Stomach (tissue), 8 donors: ENCODE measurements at regions not wholly inside any gene's neighbourhood (a gene's known extent, or its start where the extent isn't known, plus 50 kb on each side); places are given as distances from the start of the nearest gene placed in this dataset.

Source experiments
- DNase-seq, 2 donors: peaks; one replicate each; pipeline versions ENCODE4 v3.0.0 to v3.0.0-alpha.2; 2013 to 2019
- H3K27ac ChIP-seq, 5 donors: fragments of 200-600 bp in 4 of 5; sonication (generic) in 4 of 5; one replicate each; pipeline ENCODE4 v1.5.1; 2013 to 2019; ENCODE audit warnings: mild to moderate bottlenecking in 1 of 5, moderate library complexity in 1 of 5
- H3K27me3 ChIP-seq, 3 donors: fragments of 200-600 bp; sonication (generic); one replicate each; pipeline ENCODE4 v1.5.1; 2017 to 2019; ENCODE audit warnings: mixed run types in 1 of 3
- H3K36me3 ChIP-seq, 4 donors: fragments of 200-600 bp; sonication (generic); 1 replicate in 3 of 4; 2 replicates in 1 of 4; pipeline ENCODE4 v1.5.1; 2016 to 2019
- H3K4me1 ChIP-seq, 4 donors: fragments of 200-600 bp; sonication (generic); one replicate each; pipeline ENCODE4 v1.5.1; 2016 to 2019
- H3K4me3 ChIP-seq, 4 donors: fragments of 200-600 bp; sonication (generic) in 3 of 4; one replicate each; pipeline ENCODE4 v1.5.1; 2016 to 2019; ENCODE audit warnings: mild to moderate bottlenecking in 1 of 4
- H3K9me3 ChIP-seq, 4 donors: fragments of 200-600 bp; sonication (generic); one replicate each; pipeline ENCODE4 v1.5.1; 2016 to 2019
- EP300 ChIP-seq: sonication (generic); formaldehyde crosslinking; IDR thresholded peaks from one replicate; pipeline ENCODE4 v1.6.1; 2017; ENCODE audit warnings: antibody characterized with exemption
- POLR2A ChIP-seq, 4 donors: fragments of 450-650 bp; IDR thresholded peaks; one replicate each; pipeline ENCODE4 v1.6.1; 2016; ENCODE audit warnings: antibody characterized with exemption in 4 of 4, control low read depth in 2 of 4, mild to moderate bottlenecking in 1 of 4, moderate library complexity in 1 of 4
- POLR2AphosphoS5 ChIP-seq, 3 donors: sonication (generic); formaldehyde crosslinking; IDR thresholded peaks; one replicate each; pipeline ENCODE4 v1.6.1; 2016; ENCODE audit warnings: antibody characterized with exemption in 3 of 3
- WGBS, 5 donors: extraction: QIAGEN DNeasy Blood & Tissue Kit in 3 of 5; methylation state at CpG; one replicate each; pipeline versions ENCODE4 v1.1.5 to v1.1.7; 2013 to 2018; 5-methylcytosine and 5-hydroxymethylcytosine counted together
- intact Hi-C: fragments of 100-400 bp; cut with DNase I; formaldehyde crosslinking; loops from one replicate; pipeline ENCODE4 v1.15.1; 2023; ENCODE audit warnings: low total_unique reads
- TF ChIP-seq, protein P1 (sequence below), 7 experiments: fragments of 450-650 bp in 4 of 7; fragments of 200-600 bp in 3 of 7; sonication (generic) in 3 of 7; IDR thresholded peaks; one replicate each; pipeline ENCODE4 v1.5.1; 2016 to 2019; ENCODE audit warnings: antibody characterized with exemption in 7 of 7, control low read depth in 2 of 7, mild to moderate bottlenecking in 1 of 7
- donor health status: healthy with polysubstance abuse.
- donor health status: Bipolar disorder and iron deficiency.
- donor health status: healthy.

DNA sequence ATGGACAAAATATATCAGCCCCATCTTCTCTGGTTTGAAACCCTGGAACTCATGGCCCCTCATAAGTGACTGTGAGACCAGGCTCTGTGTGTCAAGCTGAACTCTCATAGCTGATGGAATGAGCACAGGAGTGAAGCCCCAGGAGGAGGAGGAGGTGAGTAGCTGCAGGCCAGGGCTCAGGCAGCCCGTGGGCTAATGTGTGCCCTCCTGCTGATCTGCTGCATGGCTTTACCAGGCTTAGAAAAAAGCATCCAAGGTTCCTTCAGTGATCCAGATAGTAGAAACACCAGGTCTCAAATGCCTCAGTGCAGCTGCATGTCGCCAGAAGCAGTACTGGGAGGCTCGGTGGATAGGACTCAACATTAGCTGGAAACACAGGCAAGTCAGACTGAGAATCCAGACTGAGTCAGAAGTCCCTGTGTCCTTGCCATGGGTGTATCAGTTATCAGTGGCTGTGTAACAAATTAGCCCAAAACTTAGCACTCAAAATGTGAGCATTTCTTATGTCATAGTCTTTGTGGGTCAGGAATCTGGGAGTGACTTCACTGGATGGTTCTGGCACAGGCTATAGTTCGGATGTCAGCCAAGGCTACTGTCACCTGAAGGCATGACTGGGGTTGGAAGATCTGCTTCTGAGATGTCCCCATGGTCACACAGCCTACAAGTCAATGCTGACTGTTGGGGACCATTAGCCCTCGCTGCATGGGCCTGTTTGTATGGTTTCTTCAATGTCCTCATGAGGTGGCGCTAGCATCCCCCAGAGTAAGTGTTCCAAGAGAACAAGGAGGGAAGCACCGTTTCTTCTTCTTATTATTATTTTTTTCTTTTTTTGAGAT lies 255.4 kb upstream of the IRF2BP2 start:
- Histone ChIP-seq H3K27ac (peak overlapping the region in 2 of 5 donors; percentile 52 to 70), H3K27me3 (no peaks in the 10 kb centered on the region), H3K36me3 (no peaks in the 10 kb centered on the region), H3K4me1 (peaks cover 13 to 51% (median 39%) of the 10 kb centered on the region in 4 donors), H3K4me3 (no peak overlapping the region), H3K9me3 (peaks cover 0 to 6% (median 0%) of the 10 kb centered on the region in 4 donors)
- TF ChIP-seq, protein P1, sequence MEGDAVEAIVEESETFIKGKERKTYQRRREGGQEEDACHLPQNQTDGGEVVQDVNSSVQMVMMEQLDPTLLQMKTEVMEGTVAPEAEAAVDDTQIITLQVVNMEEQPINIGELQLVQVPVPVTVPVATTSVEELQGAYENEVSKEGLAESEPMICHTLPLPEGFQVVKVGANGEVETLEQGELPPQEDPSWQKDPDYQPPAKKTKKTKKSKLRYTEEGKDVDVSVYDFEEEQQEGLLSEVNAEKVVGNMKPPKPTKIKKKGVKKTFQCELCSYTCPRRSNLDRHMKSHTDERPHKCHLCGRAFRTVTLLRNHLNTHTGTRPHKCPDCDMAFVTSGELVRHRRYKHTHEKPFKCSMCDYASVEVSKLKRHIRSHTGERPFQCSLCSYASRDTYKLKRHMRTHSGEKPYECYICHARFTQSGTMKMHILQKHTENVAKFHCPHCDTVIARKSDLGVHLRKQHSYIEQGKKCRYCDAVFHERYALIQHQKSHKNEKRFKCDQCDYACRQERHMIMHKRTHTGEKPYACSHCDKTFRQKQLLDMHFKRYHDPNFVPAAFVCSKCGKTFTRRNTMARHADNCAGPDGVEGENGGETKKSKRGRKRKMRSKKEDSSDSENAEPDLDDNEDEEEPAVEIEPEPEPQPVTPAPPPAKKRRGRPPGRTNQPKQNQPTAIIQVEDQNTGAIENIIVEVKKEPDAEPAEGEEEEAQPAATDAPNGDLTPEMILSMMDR (IDR thresholded peaks at IDR 0.05) = no peak
- no peak for TF ChIP-seq POLR2A (IDR thresholded peaks at IDR 0.05)
- TF ChIP-seq POLR2AphosphoS5 (IDR thresholded peaks at IDR 0.05) = no peak
- TF ChIP-seq EP300 = no peak
- intact Hi-C loops = no loop called here
- 96 to 99% (median 97%) methylated on average over 6 to 7 of the region's 7 CpGs for WGBS, 5 donors
- DNase-seq = no peak

DNA sequence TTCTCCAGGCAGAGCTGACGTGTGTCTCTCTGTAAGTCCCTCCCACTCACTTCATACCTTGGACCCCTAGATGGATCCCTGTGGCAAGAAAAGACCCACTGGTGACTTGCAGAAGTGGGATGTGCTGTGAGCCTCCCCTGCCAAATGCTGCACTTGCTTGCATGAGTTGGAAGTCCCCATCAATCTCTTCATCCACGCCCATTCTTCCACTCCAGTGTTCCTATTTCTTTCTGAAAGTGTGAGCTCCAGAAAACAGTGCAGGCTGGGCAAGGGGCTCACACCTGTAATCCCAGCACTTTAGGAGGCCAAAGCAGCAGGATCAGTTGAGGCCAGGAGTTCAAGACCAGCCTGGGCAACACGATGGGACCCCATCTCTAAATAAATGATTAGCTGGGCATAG lies 254.1 kb upstream of the IRF2BP2 start:
- Histone ChIP-seq H3K36me3 (no peaks in the 10 kb centered on the region), H3K27me3 (no peaks in the 10 kb centered on the region), H3K9me3 (peaks cover 0 to 6% (median 0%) of the 10 kb centered on the region in 4 donors), H3K4me1 (peaks cover 13 to 51% (median 39%) of the 10 kb centered on the region in 4 donors), H3K27ac (peak overlapping the region in 3 of 5 donors; percentile 73 to 79 (median 77)), H3K4me3 (no peak overlapping the region)
- WGBS, 5 donors = 81 to 94% (median 92%) methylated on average over 3 of the region's 3 CpGs
- DNase-seq = no peak
- intact Hi-C loops = no loop called here
- TF ChIP-seq, protein P1 (IDR thresholded peaks at IDR 0.05) = no peak
- TF ChIP-seq POLR2A (IDR thresholded peaks at IDR 0.05) (no peak), POLR2AphosphoS5 (IDR thresholded peaks at IDR 0.05) (no peak), EP300 (no peak)

DNA sequence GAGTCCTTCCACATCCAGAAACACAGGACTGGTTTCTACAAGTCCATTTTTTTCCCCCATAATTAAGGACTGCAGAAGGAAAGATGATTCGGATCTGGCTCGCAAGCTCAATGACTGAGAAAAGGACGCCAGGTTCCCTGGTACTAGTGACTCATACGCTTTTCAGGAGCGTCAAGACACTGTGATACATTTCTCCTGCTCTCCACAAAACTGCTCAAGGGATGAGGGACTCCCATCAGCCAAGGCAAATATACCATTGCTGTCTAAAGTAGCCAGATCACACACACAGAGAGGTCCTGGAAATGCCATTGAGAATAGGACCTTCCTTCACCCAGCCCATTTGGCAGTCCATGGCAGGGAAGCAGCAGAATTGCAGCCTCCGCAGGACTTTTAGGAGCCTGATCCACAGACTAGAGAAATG lies 253.6 kb upstream of the IRF2BP2 start:
- Histone ChIP-seq H3K27ac (peak overlapping the region; percentile 42 to 79 (median 73)), H3K4me1 (peaks cover 13 to 51% (median 39%) of the 10 kb centered on the region in 4 donors), H3K36me3 (no peaks in the 10 kb centered on the region), H3K9me3 (peaks cover 0 to 6% (median 0%) of the 10 kb centered on the region in 4 donors), H3K27me3 (no peaks in the 10 kb centered on the region), H3K4me3 (no peak overlapping the region)
- TF ChIP-seq, protein P1 (IDR thresholded peaks at IDR 0.05) = no peak
- TF ChIP-seq POLR2AphosphoS5 (IDR thresholded peaks at IDR 0.05) (no peak), POLR2A (IDR thresholded peaks at IDR 0.05) (no peak), EP300 (no peak)
- intact Hi-C loops = no loop called here
- 83 to 90% (median 85%) methylated on average over 6 of the region's 6 CpGs for WGBS, 5 donors
- no peak for DNase-seq

DNA sequence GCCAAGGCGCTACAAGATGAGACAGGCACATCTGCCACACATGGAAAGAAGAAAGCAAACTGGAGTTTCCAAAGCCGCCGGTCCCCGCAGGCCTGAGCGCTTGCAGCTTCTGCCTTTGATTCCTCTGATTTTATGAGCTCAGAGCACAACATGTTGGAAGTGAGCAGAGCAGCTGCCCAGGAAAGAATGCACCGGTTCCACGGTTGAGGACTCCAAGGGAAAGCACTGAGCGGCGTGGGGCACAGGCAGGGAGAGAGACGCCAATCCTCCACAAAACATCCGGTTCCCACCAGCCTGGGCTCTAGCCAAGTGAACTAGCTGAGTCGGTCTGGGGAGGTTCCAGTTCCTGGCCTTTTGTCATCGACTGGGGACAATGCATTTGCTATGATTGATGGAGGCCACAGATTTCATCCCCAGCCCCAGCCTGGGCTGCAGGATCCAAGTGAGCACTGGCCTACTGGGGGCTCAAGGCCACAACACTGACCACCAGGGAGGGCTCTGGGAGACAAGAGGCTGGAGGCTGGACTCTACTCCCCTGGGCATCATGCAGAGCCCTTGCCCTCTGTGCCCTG lies 253.1 kb upstream of the IRF2BP2 start:
- Histone ChIP-seq H3K4me1 (peaks cover 13 to 51% (median 37%) of the 10 kb centered on the region in 4 donors), H3K27me3 (no peaks in the 10 kb centered on the region), H3K4me3 (peak overlapping the region in 1 of 4 donors; percentile 7), H3K36me3 (no peaks in the 10 kb centered on the region), H3K27ac (peak overlapping the region; percentile 42 to 79 (median 73)), H3K9me3 (peaks cover 0 to 6% (median 0%) of the 10 kb centered on the region in 4 donors)
- peak in 1 of 3 donors; percentile 21 for TF ChIP-seq POLR2AphosphoS5 (IDR thresholded peaks at IDR 0.05)
- TF ChIP-seq, protein P1 (IDR thresholded peaks at IDR 0.05) = no peak
- intact Hi-C loops = no loop called here
- 19 to 30% (median 26%) methylated on average over 13 of the region's 13 CpGs for WGBS, 5 donors
- peak; percentile 69 to 87 for DNase-seq
